ENCODE measurements at regions not wholly inside any gene's neighbourhood (a gene's known extent, or its start where the extent isn't known, plus 50 kb on each side); places are given as distances from the start of the nearest gene placed in this dataset.

- no peak for ATAC-seq
Measured at GRCh38 chr2:60364491-60364890, 189.0 kb downstream of the BCL11A start.

GRCh38 chr2:60361498-60361897 lies 192.0 kb downstream of the BCL11A start:
- TF ChIP-seq ISL1 (CRISPR knock-in tag; IDR thresholded peaks at IDR 0.05) (no peak), CSRNP3 (CRISPR knock-in tag; IDR thresholded peaks at IDR 0.05) (no peak)
- ATAC-seq, result no peak

More at GRCh38 chr2:60364491-60364890, 189.0 kb downstream of the BCL11A start:
- TF ChIP-seq ESRRG (CRISPR knock-in tag; IDR thresholded peaks at IDR 0.05), result no peak
- no peak for TF ChIP-seq BACH2 (CRISPR knock-in tag; IDR thresholded peaks at IDR 0.05; ENCODE audit: borderline replicate concordance)
- TF ChIP-seq GLIS3 (CRISPR knock-in tag; IDR thresholded peaks at IDR 0.05), result no peak
- no peak for TF ChIP-seq ARNTL (CRISPR knock-in tag; IDR thresholded peaks at IDR 0.05; ENCODE audit: borderline replicate concordance, low read depth)
- TF ChIP-seq ZC3H10 (CRISPR knock-in tag; IDR thresholded peaks at IDR 0.05), result no peak
- no peak for TF ChIP-seq ZNF70 (CRISPR knock-in tag; IDR thresholded peaks at IDR 0.05)
- TF ChIP-seq ZFP30 (CRISPR knock-in tag; IDR thresholded peaks at IDR 0.05), result no peak
- TF ChIP-seq OSR1 (CRISPR knock-in tag; IDR thresholded peaks at IDR 0.05), result no peak
- TF ChIP-seq ZNF565 (CRISPR knock-in tag; conservative IDR thresholded peaks at IDR 0.05; ENCODE audit: low read depth), result no peak
- no peak for TF ChIP-seq CSDC2 (CRISPR knock-in tag; IDR thresholded peaks at IDR 0.05)
- TF ChIP-seq SNAI2 (CRISPR knock-in tag; IDR thresholded peaks at IDR 0.05), result no peak

- TF ChIP-seq GLIS3 (CRISPR knock-in tag; IDR thresholded peaks at IDR 0.05) (no peak), ZFP3 (CRISPR knock-in tag; IDR thresholded peaks at IDR 0.05) (no peak), PATZ1 (CRISPR knock-in tag; IDR thresholded peaks at IDR 0.05; ENCODE audit: borderline replicate concordance) (no peak), TCF4 (CRISPR knock-in tag; IDR thresholded peaks at IDR 0.05; ENCODE audit: borderline replicate concordance) (no peak), TOX (CRISPR knock-in tag; IDR thresholded peaks at IDR 0.05; ENCODE audit: borderline replicate concordance) (no peak), CREB5 (CRISPR knock-in tag; IDR thresholded peaks at IDR 0.05; ENCODE audit: low read depth) (no peak), ZFP30 (CRISPR knock-in tag; IDR thresholded peaks at IDR 0.05) (no peak), ZNF565 (CRISPR knock-in tag; conservative IDR thresholded peaks at IDR 0.05; ENCODE audit: low read depth) (no peak), CSRNP3 (CRISPR knock-in tag; IDR thresholded peaks at IDR 0.05) (no peak), ZNF70 (CRISPR knock-in tag; IDR thresholded peaks at IDR 0.05) (no peak), ISL1 (CRISPR knock-in tag; IDR thresholded peaks at IDR 0.05) (no peak), ARNTL (CRISPR knock-in tag; IDR thresholded peaks at IDR 0.05; ENCODE audit: borderline replicate concordance, low read depth) (no peak), TSHZ2 (CRISPR knock-in tag; IDR thresholded peaks at IDR 0.05) (no peak), RARB (CRISPR knock-in tag; IDR thresholded peaks at IDR 0.05) (no peak), BACH2 (CRISPR knock-in tag; IDR thresholded peaks at IDR 0.05; ENCODE audit: borderline replicate concordance) (no peak), POU6F1 (CRISPR knock-in tag; IDR thresholded peaks at IDR 0.05; ENCODE audit: borderline replicate concordance, low read depth) (no peak), ZNF8 (CRISPR knock-in tag; IDR thresholded peaks at IDR 0.05) (no peak), CSDC2 (CRISPR knock-in tag; IDR thresholded peaks at IDR 0.05) (no peak), ESRRG (CRISPR knock-in tag; IDR thresholded peaks at IDR 0.05) (no peak)
- no peak for ATAC-seq
Measured at GRCh38 chr2:60359569-60359968, 193.9 kb downstream of the BCL11A start.
